Liver (tissue), 3 donors: ENCODE measurements at regions not wholly inside any gene's neighbourhood (a gene's known extent, or its start where the extent isn't known, plus 50 kb on each side); places are given as distances from the start of the nearest gene placed in this dataset.

Experiments used
- FOXA1 ChIP-seq: IDR thresholded peaks from 2 replicates; pipeline ENCODE4 v1.6.1; 2016; ENCODE audit warnings: antibody characterized with exemption
- GABPA ChIP-seq, 2 donors: IDR thresholded peaks in 1 of 2; conservative IDR thresholded peaks in 1 of 2; 2 replicates each; pipeline ENCODE4 v1.6.1; 2016; ENCODE audit warnings: antibody characterized with exemption in 2 of 2, mild to moderate bottlenecking in 1 of 2, moderate library complexity in 1 of 2
- RAD21 ChIP-seq, 2 donors: IDR thresholded peaks; 2 replicates each; pipeline ENCODE4 v1.6.1; 2016; ENCODE audit warnings: antibody characterized with exemption in 2 of 2, mild to moderate bottlenecking in 2 of 2
- RXRA ChIP-seq, 2 donors: IDR thresholded peaks; 2 replicates each; pipeline ENCODE4 v1.6.1; 2017 to 2018; ENCODE audit warnings: antibody characterized with exemption in 2 of 2, mild to moderate bottlenecking in 1 of 2
- TAF1 ChIP-seq: conservative IDR thresholded peaks from 2 replicates; pipeline ENCODE4 v1.6.1; 2016; ENCODE audit warnings: antibody characterized with exemption, mild to moderate bottlenecking
- YY1 ChIP-seq: IDR thresholded peaks from 2 replicates; pipeline ENCODE4 v1.6.1; 2016; ENCODE audit warnings: antibody characterized with exemption, mild to moderate bottlenecking
- TF ChIP-seq, protein P1 (sequence below): fragments of 150-350 bp; IDR thresholded peaks from 2 replicates; pipeline ENCODE4 v1.5.1; 2017; ENCODE audit warnings: improper control_type of control experiment, low read depth, low read length; ENCODE audit not compliant: missing input control
- TF ChIP-seq, protein P2 (sequence below): IDR thresholded peaks from 2 replicates; pipeline ENCODE4 v1.6.1; 2016; ENCODE audit warnings: antibody characterized with exemption
- TF ChIP-seq, protein P3 (sequence below): IDR thresholded peaks from 2 replicates; pipeline ENCODE4 v1.6.1; 2016; ENCODE audit warnings: antibody characterized with exemption
- donor health status: healthy.
- donor health status: healthy.

DNA sequence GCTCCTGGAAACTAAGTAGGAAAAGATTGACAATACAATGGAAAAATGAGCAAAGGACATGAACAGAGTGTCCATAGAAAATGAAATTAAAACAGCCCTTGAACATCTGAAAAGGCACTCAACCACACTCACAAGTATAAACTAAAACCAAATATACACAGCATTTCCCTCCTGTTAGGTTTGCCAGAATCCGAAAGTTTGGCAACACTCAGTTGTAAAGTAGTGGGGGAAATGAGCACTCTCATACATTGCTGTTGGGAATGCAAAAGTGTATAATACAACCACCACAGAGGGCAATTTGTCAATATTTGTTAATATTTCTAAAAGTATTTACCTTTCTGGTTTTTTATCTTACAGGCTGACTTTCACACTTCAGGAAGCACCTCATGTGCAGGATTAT is 84.2 kb upstream of the TMEM164 start:
- TF ChIP-seq, protein P1, sequence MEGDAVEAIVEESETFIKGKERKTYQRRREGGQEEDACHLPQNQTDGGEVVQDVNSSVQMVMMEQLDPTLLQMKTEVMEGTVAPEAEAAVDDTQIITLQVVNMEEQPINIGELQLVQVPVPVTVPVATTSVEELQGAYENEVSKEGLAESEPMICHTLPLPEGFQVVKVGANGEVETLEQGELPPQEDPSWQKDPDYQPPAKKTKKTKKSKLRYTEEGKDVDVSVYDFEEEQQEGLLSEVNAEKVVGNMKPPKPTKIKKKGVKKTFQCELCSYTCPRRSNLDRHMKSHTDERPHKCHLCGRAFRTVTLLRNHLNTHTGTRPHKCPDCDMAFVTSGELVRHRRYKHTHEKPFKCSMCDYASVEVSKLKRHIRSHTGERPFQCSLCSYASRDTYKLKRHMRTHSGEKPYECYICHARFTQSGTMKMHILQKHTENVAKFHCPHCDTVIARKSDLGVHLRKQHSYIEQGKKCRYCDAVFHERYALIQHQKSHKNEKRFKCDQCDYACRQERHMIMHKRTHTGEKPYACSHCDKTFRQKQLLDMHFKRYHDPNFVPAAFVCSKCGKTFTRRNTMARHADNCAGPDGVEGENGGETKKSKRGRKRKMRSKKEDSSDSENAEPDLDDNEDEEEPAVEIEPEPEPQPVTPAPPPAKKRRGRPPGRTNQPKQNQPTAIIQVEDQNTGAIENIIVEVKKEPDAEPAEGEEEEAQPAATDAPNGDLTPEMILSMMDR = no peak
- TF ChIP-seq TAF1 (no peak), RAD21 (IDR thresholded peaks at IDR 0.05) (no peak), YY1 (no peak), GABPA (IDR thresholded peaks at IDR 0.05 in 1 of 2, conservative IDR thresholded peaks at IDR 0.05 in 1 of 2) (no peak), RXRA (IDR thresholded peaks at IDR 0.05) (no peak), FOXA1 (no peak)
- TF ChIP-seq, protein P2, sequence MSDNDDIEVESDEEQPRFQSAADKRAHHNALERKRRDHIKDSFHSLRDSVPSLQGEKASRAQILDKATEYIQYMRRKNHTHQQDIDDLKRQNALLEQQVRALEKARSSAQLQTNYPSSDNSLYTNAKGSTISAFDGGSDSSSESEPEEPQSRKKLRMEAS = no peak
- TF ChIP-seq, protein P3, sequence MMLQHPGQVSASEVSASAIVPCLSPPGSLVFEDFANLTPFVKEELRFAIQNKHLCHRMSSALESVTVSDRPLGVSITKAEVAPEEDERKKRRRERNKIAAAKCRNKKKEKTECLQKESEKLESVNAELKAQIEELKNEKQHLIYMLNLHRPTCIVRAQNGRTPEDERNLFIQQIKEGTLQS = no peak
